ENCODE measurements at regions not wholly inside any gene's neighbourhood (a gene's known extent, or its start where the extent isn't known, plus 50 kb on each side); places are given as distances from the start of the nearest gene placed in this dataset.

GRCh38 chr6:49300911-49301310 lies 162.1 kb downstream of the MMUT start:
- H3K36me3 ChIP-seq (replicated peaks in 1 of 2; ENCODE audit: control insufficient read depth in 1 of 2, insufficient read depth in 2 of 2, low read length in 2 of 2): no peaks in the 10 kb centered on the region
- ATAC-seq (no peak), FAIRE-seq (no peak), DNase-seq (ENCODE audit: low spot score) (no peak)
- no peaks in the 10 kb centered on the region for H3K79me2 ChIP-seq (ENCODE audit: insufficient read depth, low read length)
- H3K4me3 ChIP-seq (replicated peaks in 1 of 3; ENCODE audit: insufficient read depth in 1 of 3, low read depth in 2 of 3, low read length in 3 of 3): no peak overlapping the region
- H3K27ac ChIP-seq (ENCODE audit: extremely low read length, insufficient read depth, low read length): no peak overlapping the region
- no TSS peak for BruUV-seq (replicated peaks)
- H4K20me1 ChIP-seq (ENCODE audit: insufficient read depth, low read length): no peaks in the 10 kb centered on the region
- no peaks in the 10 kb centered on the region for H3K27me3 ChIP-seq (ENCODE audit: control insufficient read depth in 1 of 2, insufficient read depth in 2 of 2, low read length in 2 of 2)
- TF ChIP-seq ZNF333 (CRISPR knock-in tag; IDR thresholded peaks at IDR 0.05; ENCODE audit: borderline replicate concordance) (no peak), ZNF251 (CRISPR knock-in tag; IDR thresholded peaks at IDR 0.05) (no peak), CHD2 (IDR thresholded peaks at IDR 0.05; ENCODE audit: low read depth, low read length) (no peak), JUNB (CRISPR knock-in tag; IDR thresholded peaks at IDR 0.05; ENCODE audit: borderline replicate concordance) (no peak), ZNF225 (CRISPR knock-in tag; IDR thresholded peaks at IDR 0.05) (no peak), ATF3 (CRISPR knock-in tag; IDR thresholded peaks at IDR 0.05) (no peak), CEBPG (CRISPR knock-in tag; IDR thresholded peaks at IDR 0.05) (no peak), ZNF747 (CRISPR knock-in tag; IDR thresholded peaks at IDR 0.05; ENCODE audit: borderline replicate concordance) (no peak), SMARCC2 (IDR thresholded peaks at IDR 0.05) (no peak), ZFP36L2 (CRISPR knock-in tag; IDR thresholded peaks at IDR 0.05) (no peak)
- TF ChIP-seq, protein P1, sequence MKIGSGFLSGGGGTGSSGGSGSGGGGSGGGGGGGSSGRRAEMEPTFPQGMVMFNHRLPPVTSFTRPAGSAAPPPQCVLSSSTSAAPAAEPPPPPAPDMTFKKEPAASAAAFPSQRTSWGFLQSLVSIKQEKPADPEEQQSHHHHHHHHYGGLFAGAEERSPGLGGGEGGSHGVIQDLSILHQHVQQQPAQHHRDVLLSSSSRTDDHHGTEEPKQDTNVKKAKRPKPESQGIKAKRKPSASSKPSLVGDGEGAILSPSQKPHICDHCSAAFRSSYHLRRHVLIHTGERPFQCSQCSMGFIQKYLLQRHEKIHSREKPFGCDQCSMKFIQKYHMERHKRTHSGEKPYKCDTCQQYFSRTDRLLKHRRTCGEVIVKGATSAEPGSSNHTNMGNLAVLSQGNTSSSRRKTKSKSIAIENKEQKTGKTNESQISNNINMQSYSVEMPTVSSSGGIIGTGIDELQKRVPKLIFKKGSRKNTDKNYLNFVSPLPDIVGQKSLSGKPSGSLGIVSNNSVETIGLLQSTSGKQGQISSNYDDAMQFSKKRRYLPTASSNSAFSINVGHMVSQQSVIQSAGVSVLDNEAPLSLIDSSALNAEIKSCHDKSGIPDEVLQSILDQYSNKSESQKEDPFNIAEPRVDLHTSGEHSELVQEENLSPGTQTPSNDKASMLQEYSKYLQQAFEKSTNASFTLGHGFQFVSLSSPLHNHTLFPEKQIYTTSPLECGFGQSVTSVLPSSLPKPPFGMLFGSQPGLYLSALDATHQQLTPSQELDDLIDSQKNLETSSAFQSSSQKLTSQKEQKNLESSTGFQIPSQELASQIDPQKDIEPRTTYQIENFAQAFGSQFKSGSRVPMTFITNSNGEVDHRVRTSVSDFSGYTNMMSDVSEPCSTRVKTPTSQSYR (CRISPR knock-in tag; IDR thresholded peaks at IDR 0.05; ENCODE audit: borderline replicate concordance): no peak
- TF ChIP-seq, protein P2, sequence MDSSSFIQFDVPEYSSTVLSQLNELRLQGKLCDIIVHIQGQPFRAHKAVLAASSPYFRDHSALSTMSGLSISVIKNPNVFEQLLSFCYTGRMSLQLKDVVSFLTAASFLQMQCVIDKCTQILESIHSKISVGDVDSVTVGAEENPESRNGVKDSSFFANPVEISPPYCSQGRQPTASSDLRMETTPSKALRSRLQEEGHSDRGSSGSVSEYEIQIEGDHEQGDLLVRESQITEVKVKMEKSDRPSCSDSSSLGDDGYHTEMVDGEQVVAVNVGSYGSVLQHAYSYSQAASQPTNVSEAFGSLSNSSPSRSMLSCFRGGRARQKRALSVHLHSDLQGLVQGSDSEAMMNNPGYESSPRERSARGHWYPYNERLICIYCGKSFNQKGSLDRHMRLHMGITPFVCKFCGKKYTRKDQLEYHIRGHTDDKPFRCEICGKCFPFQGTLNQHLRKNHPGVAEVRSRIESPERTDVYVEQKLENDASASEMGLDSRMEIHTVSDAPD (CRISPR knock-in tag; IDR thresholded peaks at IDR 0.05): no peak
- in situ Hi-C loops (cut with HindIII; ENCODE audit: extremely low pct_ligation_motif_present, low pct_unique_long_range_greater_than_20kb) (no loop called here), intact Hi-C loops (cut with micrococcal nuclease; ENCODE audit: unreplicated experiment) (loop anchor here (1.0 kb wide), 1 partner anchor 41 kb away; no protein-coding TSS in a partner anchor)
- ChIA-PET POLR2A (no interaction called here), CTCF (ENCODE audit: low intra/inter-chr PET ratio, low total read pairs) (no interaction called here)
- H3K4me1 ChIP-seq (ENCODE audit: insufficient read depth, low read length): no peaks in the 10 kb centered on the region
- H3K9ac ChIP-seq (ENCODE audit: insufficient read depth, low read depth, low read length): no peak overlapping the region
- no peak overlapping the region for H3K4me2 ChIP-seq (ENCODE audit: low read depth, low read length)
- no peaks in the 10 kb centered on the region for H3K9me3 ChIP-seq (ENCODE audit: low read length)
- H2AFZ ChIP-seq (ENCODE audit: low read length): no peak overlapping the region
